HG03460 (cell line): ENCODE measurements at regions not wholly inside any gene's neighbourhood (a gene's known extent, or its start where the extent isn't known, plus 50 kb on each side); places are given as distances from the start of the nearest gene placed in this dataset.
"Not testable (repeated sequence)": the region's sequence is repeated elsewhere in the genome, so short reads cannot be mapped to it uniquely, and the experiment has no call there.

Experiments used
- ATAC-seq: cut with Tn5 transposase; IDR thresholded peaks from one replicate; pipeline ENCODE4 v1.9.1; 2021; ENCODE audit not compliant: unreplicated experiment

- ATAC-seq = no peak
Observed at GRCh38 chr6:85041376-85041775, 277.0 kb upstream of the TBX18 start.

DNA sequence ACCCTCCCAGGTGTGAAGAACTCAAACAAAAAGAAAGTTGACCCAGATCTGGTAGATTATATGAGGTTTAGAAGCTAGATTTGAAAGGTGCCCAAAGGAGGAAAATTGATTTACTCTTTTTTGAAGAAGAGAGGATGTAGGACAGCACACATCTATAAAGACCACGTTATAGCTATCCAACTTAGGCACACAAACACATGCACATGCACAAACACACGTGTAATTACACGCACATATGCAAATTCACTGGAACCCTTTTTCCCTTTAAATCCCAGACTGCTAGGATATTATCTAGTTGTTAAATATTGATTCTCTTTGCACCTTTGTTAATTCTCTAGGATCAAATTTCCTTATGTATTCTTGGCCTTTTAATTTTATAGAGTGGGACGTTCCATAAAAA lies 272.8 kb upstream of the TBX18 start:
- no peak for ATAC-seq

DNA sequence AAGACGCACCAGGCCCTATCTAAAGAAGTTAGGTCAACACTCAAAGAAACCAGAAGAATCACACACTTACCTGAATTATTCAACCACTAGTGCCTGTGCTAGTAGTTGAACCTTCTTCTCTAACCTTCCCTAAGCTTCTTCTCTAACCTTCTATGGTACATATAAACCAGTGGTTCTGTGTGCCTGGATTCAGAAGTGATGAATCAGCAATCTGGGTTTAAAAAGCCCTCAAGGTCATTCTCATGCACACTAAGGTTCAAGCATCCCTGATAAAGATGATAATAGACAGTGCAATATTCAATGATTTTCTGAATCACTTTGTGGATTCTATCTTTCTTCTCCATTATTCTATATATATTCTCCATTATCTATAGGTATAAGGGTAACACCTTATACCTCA lies 271.4 kb upstream of the TBX18 start:
- no peak for ATAC-seq

- no peak for ATAC-seq
Observed at GRCh38 chr6:85033547-85033946, 269.1 kb upstream of the TBX18 start.

DNA sequence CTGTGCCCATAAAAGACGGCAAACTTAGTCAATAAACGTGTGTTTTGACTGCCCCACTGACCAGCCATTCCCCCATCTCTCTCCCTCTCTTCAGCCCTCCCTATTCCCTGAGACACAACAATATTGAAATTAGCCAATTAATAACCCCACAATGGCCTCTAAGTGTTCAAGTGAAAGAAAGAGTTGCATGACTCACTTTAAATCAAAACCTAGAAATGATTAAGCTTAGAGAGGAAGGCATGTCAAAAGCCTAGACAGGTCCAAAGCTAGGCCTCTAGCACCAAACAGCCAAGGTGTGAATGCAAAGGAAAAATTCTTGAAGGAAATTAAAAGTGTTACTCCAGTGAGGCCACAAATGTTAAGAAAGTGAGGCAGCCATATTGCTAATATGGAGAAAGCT lies 261.6 kb upstream of the TBX18 start:
- no peak for ATAC-seq

GRCh38 chr6:85023721-85024120 lies 259.3 kb upstream of the TBX18 start:
- ATAC-seq = no peak

DNA sequence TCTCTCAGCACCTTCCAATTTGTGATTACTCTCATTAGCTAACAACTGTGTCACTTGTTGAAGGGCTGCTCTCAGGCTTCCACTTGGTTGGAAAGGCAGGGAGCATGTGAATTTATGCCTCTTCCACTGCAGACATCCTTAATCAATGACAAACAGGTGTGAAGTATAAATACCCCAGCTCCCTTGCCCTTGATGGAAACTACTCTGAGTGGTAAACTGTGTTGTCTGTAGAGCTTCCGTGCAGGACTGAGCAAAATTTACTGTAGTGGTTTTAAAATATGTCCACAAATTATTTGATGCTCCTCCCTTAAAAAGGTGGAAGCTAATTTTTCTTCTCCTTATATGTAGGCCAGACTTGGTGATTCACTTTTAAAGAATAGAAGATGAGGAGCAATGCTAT lies 253.0 kb upstream of the TBX18 start:
- no peak for ATAC-seq

- no peak for ATAC-seq
Observed at GRCh38 chr6:85016726-85017125, 252.3 kb upstream of the TBX18 start.

- ATAC-seq = peak; percentile 68
Observed at GRCh38 chr6:85015396-85015990, 251.1 kb upstream of the TBX18 start.

GRCh38 chr6:85010865-85011264 lies 246.5 kb upstream of the TBX18 start:
- no peak for ATAC-seq

DNA sequence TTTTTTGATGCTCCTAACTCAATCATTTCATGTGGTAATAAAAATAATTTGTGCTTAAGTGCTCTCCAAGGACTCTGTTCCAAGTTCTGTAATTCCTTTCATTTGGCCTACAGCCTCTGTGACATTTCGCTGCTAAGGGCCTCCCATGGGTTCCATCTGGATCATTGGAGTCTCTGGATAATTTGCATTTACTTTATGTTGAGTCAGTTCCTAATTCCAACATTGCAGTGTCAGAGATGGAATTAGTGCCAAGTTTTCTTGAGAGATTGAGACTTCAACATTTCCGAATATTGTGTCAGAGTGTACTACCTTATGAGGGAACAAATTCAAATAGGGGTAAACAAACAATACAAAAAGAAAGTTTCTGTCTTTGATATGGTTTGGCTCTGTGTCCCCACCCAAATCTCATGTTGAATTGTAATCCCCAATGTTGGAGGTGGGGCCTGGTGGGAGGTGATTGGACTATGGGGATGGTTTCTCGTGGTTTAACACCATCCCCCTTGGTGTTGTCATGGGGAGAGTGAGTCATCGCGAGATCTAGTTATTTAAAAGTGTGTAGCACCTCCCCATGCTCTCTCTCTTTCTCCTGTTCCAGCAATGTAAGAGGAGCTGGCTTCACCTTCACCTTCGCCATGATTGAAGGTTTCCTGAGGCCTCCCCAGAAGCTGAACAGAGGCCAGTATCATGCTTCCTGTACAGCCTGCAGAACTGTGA lies 244.1 kb upstream of the TBX18 start:
- no peak for ATAC-seq

GRCh38 chr6:85006362-85006761 lies 242.0 kb upstream of the TBX18 start:
- ATAC-seq = no peak

DNA sequence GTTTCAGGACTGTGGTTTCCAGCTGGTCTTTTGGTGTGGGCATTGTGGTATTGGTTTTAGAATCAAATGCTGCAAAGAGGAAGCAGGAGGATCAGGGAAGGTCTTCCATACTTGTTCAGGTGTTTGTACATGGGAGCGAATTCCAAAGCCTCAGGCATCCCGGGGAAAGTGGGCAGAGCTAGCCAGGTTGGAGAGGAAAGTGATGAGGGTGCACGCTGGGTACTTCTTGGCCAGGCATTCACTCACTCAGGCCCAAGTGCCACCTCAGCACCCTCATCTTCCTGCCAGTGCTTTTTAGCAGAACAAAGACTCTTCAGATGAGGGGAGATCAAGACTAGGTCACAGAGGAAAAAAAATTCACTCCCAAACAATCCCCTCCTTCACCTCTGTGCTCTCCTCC lies 241.1 kb upstream of the TBX18 start:
- no peak for ATAC-seq

GRCh38 chr6:85004361-85004995 lies 240.1 kb upstream of the TBX18 start:
- no peak for ATAC-seq

DNA sequence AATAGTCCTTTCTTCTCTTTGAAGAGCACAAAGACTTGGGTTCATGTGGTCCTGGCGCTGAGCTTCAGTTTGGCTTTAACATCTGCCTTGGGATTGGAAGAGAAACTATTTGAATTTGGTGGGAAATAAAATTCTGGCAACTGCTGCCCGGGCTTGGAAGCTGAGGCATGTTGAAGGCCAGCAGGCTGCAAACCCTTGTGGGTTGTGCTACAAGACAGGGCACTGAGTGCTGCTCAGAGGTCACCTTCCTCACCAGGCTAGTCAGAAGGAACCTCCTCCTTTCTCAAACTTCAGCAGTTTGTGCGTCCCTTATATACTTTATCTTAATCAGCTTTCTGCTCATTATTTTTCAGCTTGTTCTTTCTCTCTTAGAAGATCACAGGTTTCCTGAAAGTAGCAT lies 238.4 kb upstream of the TBX18 start:
- ATAC-seq = no peak

DNA sequence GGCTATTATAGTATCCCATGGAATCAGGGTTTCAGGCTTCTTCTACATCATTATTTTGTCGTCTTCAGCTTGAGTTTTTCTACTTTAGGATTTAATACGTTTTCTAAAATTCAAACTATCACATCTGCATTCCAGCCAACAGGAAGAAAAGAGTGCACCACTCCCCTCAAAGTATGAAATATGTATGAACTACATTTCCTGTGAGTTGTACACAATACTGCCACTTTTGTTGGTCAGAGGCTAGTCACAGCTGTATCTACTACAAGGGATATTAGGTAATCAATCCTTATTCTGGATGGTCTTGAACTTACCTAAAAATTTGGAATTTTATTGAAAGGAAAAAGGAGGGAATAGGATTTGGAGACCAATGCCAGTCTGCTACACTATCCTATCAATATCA lies 235.6 kb upstream of the TBX18 start:
- ATAC-seq = no peak

DNA sequence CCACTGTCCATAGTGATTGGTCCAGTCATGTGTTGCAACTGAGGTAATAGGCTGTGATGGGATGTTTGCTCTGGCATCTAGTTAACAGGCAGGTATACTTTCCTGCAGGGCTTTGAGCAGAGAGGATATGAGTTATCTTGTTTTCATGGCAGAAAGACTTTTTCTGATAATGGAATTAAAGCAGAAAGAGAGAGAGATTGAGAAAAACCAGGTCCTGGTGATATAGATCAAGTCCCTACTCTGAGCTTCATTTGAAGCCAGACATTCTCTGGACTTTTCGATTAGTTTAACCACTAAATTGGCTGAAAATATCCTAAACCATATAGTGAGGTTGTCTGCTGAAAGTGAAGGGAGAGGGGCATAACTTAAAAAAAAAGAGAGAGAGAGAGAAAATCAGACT lies 233.8 kb upstream of the TBX18 start:
- no peak for ATAC-seq

GRCh38 chr6:84988766-84989165 lies 224.4 kb upstream of the TBX18 start:
- not testable (repeated sequence) for ATAC-seq

GRCh38 chr6:84985490-84985889 lies 221.1 kb upstream of the TBX18 start:
- ATAC-seq = not testable (repeated sequence)

DNA sequence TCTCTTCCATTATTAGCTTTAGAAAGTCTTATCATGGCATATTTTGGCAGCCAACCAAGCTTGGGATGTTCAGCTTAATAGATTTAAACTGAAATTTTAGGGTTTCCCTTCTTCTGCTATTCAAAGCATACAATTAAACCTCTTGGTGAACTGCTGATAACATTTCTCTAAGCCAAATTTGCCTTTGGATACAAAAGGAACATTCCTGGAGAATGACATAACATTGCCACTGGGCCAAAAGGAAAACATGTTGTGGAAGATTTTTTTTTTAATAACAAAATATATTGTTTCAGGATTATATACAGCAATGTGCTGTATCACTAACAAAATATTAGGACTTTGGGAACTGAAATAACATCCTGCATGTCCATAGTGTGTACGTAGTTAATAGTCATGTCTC lies 215.1 kb upstream of the TBX18 start:
- ATAC-seq = no peak

DNA sequence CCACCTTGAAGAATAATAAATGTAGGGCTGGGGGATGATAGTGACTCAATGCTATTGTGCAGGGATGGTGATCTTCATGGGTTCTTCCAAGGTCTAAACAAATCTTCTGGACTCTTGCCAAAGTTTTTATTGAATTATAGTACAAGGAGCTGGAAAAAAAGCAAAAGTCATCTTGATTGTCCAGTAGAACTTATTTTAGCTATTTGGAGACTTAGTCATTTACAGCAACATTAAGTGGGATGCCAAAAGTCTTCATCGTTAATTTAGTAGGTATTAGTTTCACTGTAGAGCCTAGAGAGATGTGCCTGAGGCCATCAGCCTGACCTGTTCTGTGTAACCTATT lies 212.9 kb upstream of the TBX18 start:
- ATAC-seq = no peak

DNA sequence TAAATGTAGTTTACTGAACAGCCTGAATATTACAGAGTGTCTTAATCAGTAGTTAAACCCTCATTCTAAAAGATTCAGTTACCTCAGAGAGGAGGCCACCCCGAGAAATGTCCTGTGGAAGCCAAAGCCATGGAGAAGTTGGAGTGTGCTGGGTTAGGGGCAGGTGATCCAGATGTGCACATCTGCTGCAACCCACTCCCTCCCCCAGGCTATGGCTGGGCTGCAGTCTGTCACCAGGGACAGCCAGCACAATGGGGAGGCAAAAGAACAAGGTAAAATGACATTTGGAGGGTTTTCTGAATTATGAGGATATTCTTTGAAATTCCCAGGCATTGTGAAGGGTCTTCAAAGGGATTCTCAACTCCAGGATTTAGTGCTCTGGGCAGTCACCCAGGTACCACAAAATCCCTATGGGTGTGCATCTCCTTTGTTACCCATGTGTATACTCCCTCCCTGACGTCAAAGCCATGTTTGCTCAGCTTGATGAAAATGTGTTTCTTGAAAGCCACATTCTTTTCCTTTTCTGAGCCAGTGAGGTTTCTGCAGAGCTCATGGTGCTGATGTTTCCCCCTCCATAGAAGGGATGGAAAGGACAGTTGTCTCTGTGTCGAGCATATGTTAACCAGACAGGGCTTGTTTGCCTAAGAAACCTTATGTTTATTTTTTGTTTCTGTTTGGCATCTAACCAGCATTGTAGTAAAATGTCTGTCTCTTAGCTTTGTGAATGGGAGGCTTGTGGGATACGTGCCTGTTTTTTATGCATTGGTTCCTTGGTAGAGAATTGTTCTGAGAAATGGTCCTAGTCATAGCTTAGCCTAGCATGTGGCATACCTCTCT lies 212.3 kb upstream of the TBX18 start:
- ATAC-seq = no peak
